Peyer's patch (tissue), 4 donors: ENCODE measurements at regions not wholly inside any gene's neighbourhood (a gene's known extent, or its start where the extent isn't known, plus 50 kb on each side); places are given as distances from the start of the nearest gene placed in this dataset.

Source experiments
- DNase-seq, 3 donors: peaks; one replicate each; pipeline ENCODE4 v3.0.0-alpha.2; 2017 to 2019
- H3K27ac ChIP-seq, 4 donors: fragments of 200-600 bp; sonication (generic); one replicate each; pipeline ENCODE4 v1.5.1; 2016 to 2019
- H3K27me3 ChIP-seq, 2 donors: fragments of 200-600 bp; sonication (generic); one replicate each; pipeline ENCODE4 v1.5.1; 2019
- H3K36me3 ChIP-seq, 3 donors: fragments of 200-600 bp; sonication (generic); one replicate each; pipeline ENCODE4 v1.5.1; 2016 to 2019
- H3K4me1 ChIP-seq, 4 donors: fragments of 200-600 bp; sonication (generic); one replicate each; pipeline ENCODE4 v1.5.1; 2016 to 2019
- H3K4me3 ChIP-seq, 4 donors: fragments of 200-600 bp; sonication (generic); 1 replicate in 3 of 4; 2 replicates in 1 of 4; pipeline ENCODE4 v1.5.1; 2016 to 2019; ENCODE audit warnings: mild to moderate bottlenecking in 1 of 4
- H3K9me3 ChIP-seq, 4 donors: fragments of 200-600 bp; sonication (generic); one replicate each; pipeline ENCODE4 v1.5.1; 2016 to 2019; ENCODE audit warnings: mild to moderate bottlenecking in 1 of 4
- CTCF ChIP-seq, 6 experiments: fragments of 450-650 bp in 4 of 6; fragments of 200-600 bp in 2 of 6; sonication (generic) in 1 of 6; IDR thresholded peaks; one replicate each; pipeline ENCODE4 v1.5.1; 2017 to 2019; ENCODE audit warnings: antibody characterized with exemption in 6 of 6, mild to moderate bottlenecking in 3 of 6, moderate library complexity in 1 of 6
- POLR2A ChIP-seq, 2 donors: fragments of 450-650 bp; IDR thresholded peaks; one replicate each; pipeline ENCODE4 v1.5.1; 2017; ENCODE audit warnings: antibody characterized with exemption in 2 of 2, mild to moderate bottlenecking in 2 of 2, moderate library complexity in 2 of 2

DNA sequence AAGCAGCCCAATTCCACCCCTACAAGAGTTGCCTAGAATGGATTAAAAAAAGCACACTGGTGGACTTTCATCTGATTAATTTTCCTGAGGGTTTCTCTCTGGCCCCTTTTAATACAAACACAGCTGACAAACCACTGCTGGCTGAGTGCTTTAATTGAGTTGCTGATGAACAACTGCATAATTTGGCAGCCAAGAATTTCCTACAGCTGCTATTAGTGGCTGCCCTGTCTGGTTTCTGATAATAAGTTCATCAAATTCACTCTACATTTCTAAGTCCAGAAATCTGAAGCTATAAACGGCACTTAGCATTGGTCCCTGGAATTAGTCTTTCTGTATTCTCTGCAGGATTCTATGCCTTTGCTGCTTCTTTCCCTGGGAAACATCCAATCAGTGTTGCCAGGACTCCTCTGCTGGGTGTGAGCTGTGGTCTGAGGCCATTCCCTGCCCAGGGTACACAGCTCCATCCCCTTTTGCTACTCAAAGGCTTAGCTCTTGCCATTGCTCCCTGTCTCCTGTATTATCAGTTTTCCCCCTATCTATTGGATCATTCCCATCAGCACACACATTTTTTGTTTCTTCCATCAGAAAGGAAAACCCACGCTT lies 110.6 kb downstream of the LSM5 start:
- Histone ChIP-seq H3K36me3 (no peaks in the 10 kb centered on the region), H3K9me3 (no peaks in the 10 kb centered on the region), H3K27me3 (no peaks in the 10 kb centered on the region), H3K4me1 (no peaks in the 10 kb centered on the region), H3K27ac (no peak overlapping the region), H3K4me3 (no peak overlapping the region)
- TF ChIP-seq POLR2A (IDR thresholded peaks at IDR 0.05) (no peak), CTCF (IDR thresholded peaks at IDR 0.05) (no peak)
- DNase-seq = no peak

DNA sequence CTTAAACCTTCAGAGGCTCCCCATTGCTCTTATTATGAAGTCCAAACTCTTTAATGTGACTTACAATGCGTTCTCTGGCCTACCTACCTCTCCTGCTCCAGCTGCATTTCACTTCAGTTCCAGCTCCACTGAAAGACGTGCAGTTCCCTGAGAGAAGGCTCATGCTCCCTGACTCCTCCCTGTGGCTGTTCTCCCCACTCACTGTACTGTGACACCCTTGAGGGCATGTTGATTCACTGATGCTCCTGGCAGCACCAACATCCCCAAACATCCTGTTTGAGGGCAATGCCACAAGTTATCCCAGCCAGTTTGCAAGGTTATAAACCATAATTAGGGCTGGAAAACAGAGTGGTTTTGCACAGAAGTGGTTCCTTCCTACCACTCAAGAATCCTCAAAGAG lies 111.2 kb downstream of the LSM5 start:
- TF ChIP-seq POLR2A (IDR thresholded peaks at IDR 0.05) (no peak), CTCF (IDR thresholded peaks at IDR 0.05) (no peak)
- H3K27me3 ChIP-seq = no peaks in the 10 kb centered on the region
- H3K36me3 ChIP-seq = no peaks in the 10 kb centered on the region
- H3K9me3 ChIP-seq = no peaks in the 10 kb centered on the region
- DNase-seq = no peak
- no peak overlapping the region for H3K27ac ChIP-seq
- H3K4me3 ChIP-seq = no peak overlapping the region
- H3K4me1 ChIP-seq = no peaks in the 10 kb centered on the region

DNA sequence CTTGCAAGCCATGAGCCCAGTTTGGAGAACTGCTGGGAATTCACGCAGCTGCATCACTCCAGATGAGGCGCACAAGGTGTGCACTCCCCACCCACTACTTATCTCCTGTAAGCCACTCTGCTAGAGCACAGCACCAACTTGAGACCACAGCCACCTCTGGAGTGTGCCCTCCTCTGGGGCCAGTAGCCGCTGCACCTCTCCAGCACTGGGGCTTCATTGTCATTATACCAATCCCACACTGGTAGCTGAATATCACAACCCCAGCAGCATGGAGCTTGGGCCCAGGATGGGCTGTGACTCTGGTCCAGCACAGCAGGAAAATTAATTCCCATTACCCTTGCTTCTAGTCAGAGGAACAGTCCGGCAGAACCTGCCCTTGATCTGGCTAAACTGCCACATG lies 125.6 kb downstream of the LSM5 start:
- Histone ChIP-seq H3K36me3 (no peaks in the 10 kb centered on the region), H3K9me3 (no peaks in the 10 kb centered on the region), H3K27ac (no peak overlapping the region), H3K4me3 (no peak overlapping the region), H3K4me1 (no peaks in the 10 kb centered on the region), H3K27me3 (no peaks in the 10 kb centered on the region)
- no peak for DNase-seq
- TF ChIP-seq POLR2A (IDR thresholded peaks at IDR 0.05) (no peak), CTCF (IDR thresholded peaks at IDR 0.05) (no peak)

- no peak for DNase-seq
- Histone ChIP-seq H3K9me3 (no peaks in the 10 kb centered on the region), H3K36me3 (no peaks in the 10 kb centered on the region), H3K4me1 (no peaks in the 10 kb centered on the region), H3K27ac (no peak overlapping the region), H3K27me3 (no peaks in the 10 kb centered on the region), H3K4me3 (no peak overlapping the region)
- TF ChIP-seq POLR2A (IDR thresholded peaks at IDR 0.05) = no peak
- no peak for TF ChIP-seq CTCF (IDR thresholded peaks at IDR 0.05)
These were observed 130.1 kb downstream of the LSM5 start for GRCh38 chr7:32360127-32360526.

DNA sequence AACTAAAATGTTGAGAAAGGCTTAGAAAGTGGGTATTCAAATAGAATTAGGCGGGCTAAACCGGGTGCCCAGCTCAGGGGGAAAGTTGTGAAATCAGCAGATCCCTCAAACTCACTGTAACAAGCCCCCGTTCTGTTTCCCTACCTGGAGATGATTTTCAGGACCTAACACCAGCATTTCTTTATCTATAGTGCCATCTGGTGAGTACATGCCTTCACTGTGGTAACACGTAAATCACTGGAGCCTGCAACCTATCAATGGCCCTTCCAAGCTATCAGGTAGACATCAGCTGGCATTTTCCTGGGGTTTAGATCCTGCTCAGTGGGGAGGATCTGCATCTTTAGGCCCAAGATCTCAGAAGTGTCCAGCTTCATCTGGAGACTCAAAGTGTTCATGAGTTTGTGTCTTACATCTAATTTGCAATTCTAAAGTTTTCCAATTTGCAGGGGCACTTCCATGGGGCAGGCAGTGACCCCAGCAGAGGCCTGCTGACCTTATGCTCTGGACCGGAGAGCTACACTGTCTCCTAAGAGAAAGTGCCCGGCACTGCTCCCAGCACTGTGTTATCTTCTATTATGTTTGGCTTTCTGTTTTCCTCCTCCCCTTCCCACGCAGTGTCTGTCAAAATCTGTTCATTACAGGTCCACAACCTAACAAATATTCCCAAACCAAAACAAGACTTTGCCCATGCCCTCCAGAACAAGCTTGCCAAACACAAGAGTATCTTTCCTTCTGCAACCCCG lies 132.5 kb downstream of the LSM5 start:
- no peak overlapping the region for H3K4me3 ChIP-seq
- H3K27ac ChIP-seq = no peak overlapping the region
- no peaks in the 10 kb centered on the region for H3K9me3 ChIP-seq
- no peaks in the 10 kb centered on the region for H3K4me1 ChIP-seq
- no peaks in the 10 kb centered on the region for H3K27me3 ChIP-seq
- TF ChIP-seq CTCF (IDR thresholded peaks at IDR 0.05) (no peak), POLR2A (IDR thresholded peaks at IDR 0.05) (no peak)
- H3K36me3 ChIP-seq = no peaks in the 10 kb centered on the region
- DNase-seq = no peak
